IMR-90 (cell line): ENCODE measurements at regions not wholly inside any gene's neighbourhood (a gene's known extent, or its start where the extent isn't known, plus 50 kb on each side); places are given as distances from the start of the nearest gene placed in this dataset.
A peak's percentile ranks its signal among the peaks of the same experiment; 100 is the strongest.

Experiments used
- ATAC-seq: fragments of 200-7000 bp; cut with Tn5 transposase; 2 replicates; pipeline ENCODE4 v1.9.1; 2020; ENCODE audit warnings: low read depth, mild to moderate bottlenecking, moderate library complexity
- BruUV-seq: library from RNA; stranded (reverse); fragments of 400-500 nt; replicated peaks from 2 replicates; lab custom pipeline; 2021; lab: Mats Ljungman, UMichigan
- CTCF ChIA-PET: fragments of 300-600 bp; formaldehyde crosslinking; extraction: SDS; loops from one replicate; lab custom pipeline; 2021; ENCODE audit warnings: antibody characterized with exemption; lab: Yijun Ruan, JAX
- POLR2A ChIA-PET: fragments of 300-600 bp; sonication (Branson Sonifier 250); formaldehyde crosslinking; loops from one replicate; lab custom pipeline; 2022; ENCODE audit warnings: antibody characterized with exemption; ENCODE audit not compliant: unreplicated experiment; lab: Charles Lee
- DNase-seq: peaks from one replicate; pipeline ENCODE4 v3.0.0; 2013
- H2AFZ ChIP-seq: replicated peaks from 2 replicates; pipeline ENCODE3; 2013; ENCODE audit warnings: low read length, mild to moderate bottlenecking; ENCODE audit not compliant: poor library complexity
- H2AK5ac ChIP-seq: 2 replicates; pipeline ENCODE4 v1.6.1; 2013; ENCODE audit warnings: low read depth, low read length, inconsistent platforms
- H2AK9ac ChIP-seq: replicated peaks from 2 replicates; pipeline ENCODE3; 2013; ENCODE audit warnings: mild to moderate bottlenecking, low read depth, low read length, moderate library complexity; ENCODE audit not compliant: poor library complexity
- H2BK120ac ChIP-seq: 2 replicates; pipeline ENCODE4 v1.6.1; 2013; ENCODE audit warnings: low read depth, low read length, inconsistent platforms
- H2BK15ac ChIP-seq: 3 replicates; pipeline ENCODE4 v1.6.1; 2013; ENCODE audit warnings: low read depth, low read length, inconsistent platforms
- H2BK20ac ChIP-seq: 2 replicates; pipeline ENCODE4 v1.6.1; 2013; ENCODE audit warnings: low read depth, mild to moderate bottlenecking, inconsistent platforms, low read length, moderate library complexity
- H2BK5ac ChIP-seq: 2 replicates; pipeline ENCODE4 v1.6.1; 2013; ENCODE audit warnings: mild to moderate bottlenecking, low read depth, low read length, inconsistent platforms; ENCODE audit not compliant: poor library complexity, severe bottlenecking
- H3K14ac ChIP-seq: replicated peaks from 2 replicates; pipeline ENCODE4 v1.6.1; 2013; ENCODE audit warnings: low read depth, low read length, inconsistent platforms
- H3K18ac ChIP-seq: 2 replicates; pipeline ENCODE4 v1.6.1; 2013; ENCODE audit warnings: low read depth, low read length, control low read depth
- H3K23ac ChIP-seq: 2 replicates; pipeline ENCODE4 v1.6.1; 2013; ENCODE audit warnings: low read depth, low read length, inconsistent platforms
- H3K27ac ChIP-seq: 2 replicates; pipeline ENCODE4 v1.5.1; 2013; ENCODE audit warnings: mild to moderate bottlenecking, control low read depth, low read length; ENCODE audit not compliant: insufficient read depth
- H3K27me3 ChIP-seq: 2 replicates; pipeline ENCODE4 v1.6.1; 2013; ENCODE audit warnings: low read length; ENCODE audit not compliant: control insufficient read depth, insufficient read depth
- H3K36me3 ChIP-seq: 2 replicates; pipeline ENCODE4 v1.6.1; 2013; ENCODE audit warnings: low read length, mixed read lengths; ENCODE audit not compliant: control insufficient read depth, insufficient read depth
- H3K4ac ChIP-seq: 2 replicates; pipeline ENCODE4 v1.6.1; 2013; ENCODE audit warnings: low read depth, low read length, inconsistent platforms
- H3K4me1 ChIP-seq: 2 replicates; pipeline ENCODE4 v1.6.1; 2013; ENCODE audit warnings: low read length, mixed read lengths; ENCODE audit not compliant: control insufficient read depth, insufficient read depth
- H3K4me2 ChIP-seq: 2 replicates; pipeline ENCODE4 v1.6.1; 2013; ENCODE audit warnings: low read depth, mild to moderate bottlenecking, control low read depth, low read length, moderate library complexity
- H3K4me3 ChIP-seq: 2 replicates; pipeline ENCODE4 v1.5.1; 2013; ENCODE audit warnings: low read depth, mild to moderate bottlenecking, control low read depth, low read length, moderate library complexity; ENCODE audit not compliant: insufficient read depth
- H3K56ac ChIP-seq: 2 replicates; pipeline ENCODE4 v1.6.1; 2013; ENCODE audit warnings: low read length, inconsistent platforms; ENCODE audit not compliant: insufficient read depth; ENCODE audit errors: extremely low read depth
- H3K79me1 ChIP-seq, 2 experiments: 2 replicates each; pipeline ENCODE4 v1.6.1; 2013; ENCODE audit warnings: low read length in 2 of 2, inconsistent platforms in 1 of 2, low read depth in 1 of 2
- H3K9ac ChIP-seq: 2 replicates; pipeline ENCODE4 v1.6.1; 2013; ENCODE audit warnings: low read depth, low read length, control low read depth
- H3K9me1 ChIP-seq: 2 replicates; pipeline ENCODE4 v1.6.1; 2013; ENCODE audit warnings: low read length, inconsistent platforms; ENCODE audit not compliant: insufficient read depth
- H3K9me3 ChIP-seq: 2 replicates; pipeline ENCODE4 v1.6.1; 2013; ENCODE audit warnings: low read length; ENCODE audit not compliant: control insufficient read depth, insufficient read depth
- H4K20me1 ChIP-seq: 2 replicates; pipeline ENCODE4 v1.6.1; 2013; ENCODE audit warnings: low read length, inconsistent platforms; ENCODE audit not compliant: insufficient read depth
- H4K5ac ChIP-seq: 2 replicates; pipeline ENCODE4 v1.6.1; 2013; ENCODE audit warnings: mild to moderate bottlenecking, low read depth, low read length, control low read depth
- H4K8ac ChIP-seq, 2 experiments: 2 replicates each; pipeline ENCODE4 v1.6.1; 2013; ENCODE audit warnings: low read depth in 2 of 2, low read length in 2 of 2, control low read depth in 1 of 2, inconsistent platforms in 1 of 2
- H4K91ac ChIP-seq: 2 replicates; pipeline ENCODE4 v1.6.1; 2013; ENCODE audit warnings: low read depth, low read length, inconsistent platforms; ENCODE audit not compliant: insufficient read depth
- CHD1 ChIP-seq: IDR thresholded peaks from 2 replicates; pipeline ENCODE4 v1.6.1; 2012; ENCODE audit warnings: low read depth, low read length, improper control_type of control experiment
- ELK1 ChIP-seq: fragments of 150-350 bp; IDR thresholded peaks from 2 replicates; pipeline ENCODE4 v1.6.1; 2016; ENCODE audit warnings: low read depth, mild to moderate bottlenecking, low read length, moderate library complexity, borderline replicate concordance
- FOS ChIP-seq: fragments of 150-350 bp; IDR thresholded peaks from 2 replicates; pipeline ENCODE4 v1.6.1; 2016; ENCODE audit warnings: low read depth, low read length
- POLR2A ChIP-seq: IDR thresholded peaks from 2 replicates; pipeline ENCODE4 v1.6.1; 2012; ENCODE audit warnings: mild to moderate bottlenecking, low read depth, low read length
- dilution Hi-C: fragments of 300-500 bp; cut with HindIII; formaldehyde crosslinking; loops from one replicate; pipeline ENCODE4 v1.14.3; 2018; ENCODE audit warnings: low sequenced_read_pairs; ENCODE audit not compliant: unreplicated experiment
- in situ Hi-C: fragments of 300-500 bp; cut with MboI; formaldehyde crosslinking; loops from 3 replicates; pipeline ENCODE4 v1.14.3; 2019; ENCODE audit warnings: low sequenced_read_pairs, inconsistent platforms, mixed read lengths
- intact Hi-C: fragments of 100-400 bp; cut with micrococcal nuclease; formaldehyde crosslinking; loops from 2 replicates; pipeline ENCODE4 v1.10.0; 2022

DNA sequence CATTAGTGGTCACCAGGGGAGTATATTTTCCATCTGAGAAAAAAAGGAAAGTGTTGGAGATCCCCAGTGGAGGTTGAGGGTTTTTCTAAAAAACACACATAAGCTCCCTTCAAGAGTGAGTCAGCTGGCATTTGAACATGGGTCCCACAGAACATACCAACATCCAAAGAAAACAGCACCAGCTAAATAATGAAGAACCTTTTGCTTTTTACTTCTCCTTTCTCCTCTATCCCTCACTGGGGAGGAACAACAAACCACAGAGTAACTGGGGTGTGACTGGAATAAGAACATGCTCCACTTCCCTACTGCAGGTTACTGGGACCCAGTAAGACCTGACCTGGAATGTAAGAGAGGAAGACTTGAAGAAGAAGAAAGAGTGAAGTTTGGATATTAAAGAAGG lies 56.5 kb upstream of the RAPH1 start:
- BruUV-seq: no TSS peak
- H3K27ac ChIP-seq: no peak overlapping the region
- dilution Hi-C loops: no loop called here
- H2BK20ac ChIP-seq: no peak overlapping the region
- no peak overlapping the region for H2BK15ac ChIP-seq
- TF ChIP-seq CHD1 (no peak), FOS (no peak), ELK1 (no peak), POLR2A (no peak)
- intact Hi-C loops: no loop called here
- no peak overlapping the region for H3K14ac ChIP-seq
- H3K4ac ChIP-seq: no peak overlapping the region
- ChIA-PET CTCF (no interaction called here), POLR2A (no interaction called here)
- H3K79me1 ChIP-seq: no peaks in the 10 kb centered on the region
- H3K4me3 ChIP-seq: no peak overlapping the region
- no peak overlapping the region for H2BK120ac ChIP-seq
- ATAC-seq: no peak
- H3K56ac ChIP-seq: no peak overlapping the region
- no peaks in the 10 kb centered on the region for H3K36me3 ChIP-seq
- no peaks in the 10 kb centered on the region for H3K9me3 ChIP-seq
- no peak overlapping the region for H4K91ac ChIP-seq
- peaks cover 10% of the 10 kb centered on the region for H3K4me1 ChIP-seq
- H4K5ac ChIP-seq: no peak overlapping the region
- no peak overlapping the region for H4K8ac ChIP-seq
- peak; percentile 16 for DNase-seq
- H2AK9ac ChIP-seq: no peak overlapping the region
- no peak overlapping the region for H3K18ac ChIP-seq
- no peak overlapping the region for H3K23ac ChIP-seq
- H2AK5ac ChIP-seq: no peak overlapping the region
- in situ Hi-C loops: no loop called here
- no peak overlapping the region for H2BK5ac ChIP-seq
- H3K9ac ChIP-seq: no peak overlapping the region
- no peaks in the 10 kb centered on the region; the same call in 1 of the 2 replicates for H3K9me1 ChIP-seq
- H3K27me3 ChIP-seq: no peaks in the 10 kb centered on the region
- no peak overlapping the region for H2AFZ ChIP-seq
- no peaks in the 10 kb centered on the region for H4K20me1 ChIP-seq
- no peak overlapping the region for H3K4me2 ChIP-seq
